ENCODE measurements at regions not wholly inside any gene's neighbourhood (a gene's known extent, or its start where the extent isn't known, plus 50 kb on each side); places are given as distances from the start of the nearest gene placed in this dataset.

DNA sequence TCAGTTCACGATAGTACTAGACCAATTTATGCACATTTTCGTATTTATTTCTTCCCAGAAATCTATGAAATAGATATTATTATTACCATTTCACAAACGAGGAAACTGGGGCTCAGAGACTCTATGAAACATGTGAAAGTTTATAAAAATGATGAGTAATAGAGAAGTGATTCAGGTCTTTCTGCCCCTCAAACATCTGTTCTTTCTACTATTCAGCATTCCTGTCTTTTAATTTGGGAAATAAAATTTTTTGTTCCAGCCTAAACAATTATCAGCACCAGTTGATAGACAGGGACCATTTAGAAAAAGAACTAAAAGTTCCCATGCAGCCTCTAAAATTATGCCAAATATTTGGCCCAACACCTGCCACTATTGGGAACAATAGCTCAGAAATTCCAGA is 585.1 kb downstream of the PTPRC start:
- no peak overlapping the region for H3K4ac ChIP-seq (ENCODE audit: low read length)
- H3K9ac ChIP-seq (ENCODE audit: low read depth, low read length, poor library complexity): no peak overlapping the region
- H3K18ac ChIP-seq (ENCODE audit: low read length): no peak overlapping the region
- no peak overlapping the region for H2AFZ ChIP-seq (ENCODE audit: low read length)
- H4K91ac ChIP-seq (ENCODE audit: low read depth, low read length, poor library complexity): no peak overlapping the region
- H2BK15ac ChIP-seq (ENCODE audit: low read length): no peak overlapping the region
- H3K14ac ChIP-seq (ENCODE audit: low read length): no peak overlapping the region
- no peaks in the 10 kb centered on the region for H3K79me1 ChIP-seq (ENCODE audit: low read depth, low read length)
- H3K9me3 ChIP-seq (replicated peaks in 1 of 2; ENCODE audit: control insufficient read depth in 2 of 2, insufficient read depth in 1 of 2, low read depth in 1 of 2, low read length in 2 of 2): no peaks in the 10 kb centered on the region
- H2BK120ac ChIP-seq (ENCODE audit: low read depth, low read length): no peak overlapping the region
- no peak overlapping the region for H3K4me2 ChIP-seq (ENCODE audit: insufficient read depth, low read length, poor library complexity, severe bottlenecking)
- H3K27me3 ChIP-seq (ENCODE audit: control insufficient read depth in 3 of 3, insufficient read depth in 3 of 3, low read depth in 1 of 3, low read length in 3 of 3): no peaks in the 10 kb centered on the region
- H2AK5ac ChIP-seq (ENCODE audit: low read depth, low read length): no peak overlapping the region
- no peak overlapping the region for H2BK5ac ChIP-seq (ENCODE audit: low read length)
- no CpG with 5 or more reads among the region's 3 CpGs for WGBS, 2 donors (ENCODE audit: extremely low coverage in 2 of 2, insufficient read length in 2 of 2, insufficient replicate concordance in 1 of 2)
- no peak overlapping the region for H3K4me3 ChIP-seq (ENCODE audit: low read length in 2 of 2)
- H2BK12ac ChIP-seq (ENCODE audit: low read length): no peak overlapping the region
- H3K4me1 ChIP-seq (ENCODE audit: control insufficient read depth in 2 of 2, insufficient read depth in 1 of 2, low read depth in 1 of 2, low read length in 2 of 2): peaks cover 0 to 20% of the 10 kb centered on the region in 2 donors
- H3K27ac ChIP-seq (replicated peaks; ENCODE audit: low read length): no peak overlapping the region
- DNase-seq (ENCODE audit: low spot score): no peak
- no peak overlapping the region for H3K23ac ChIP-seq (ENCODE audit: low read depth, low read length, poor library complexity)
- H3K36me3 ChIP-seq (replicated peaks in 1 of 2; ENCODE audit: control insufficient read depth in 2 of 2, insufficient read depth in 2 of 2, low read length in 2 of 2): no peaks in the 10 kb centered on the region
- no peak overlapping the region for H4K8ac ChIP-seq (ENCODE audit: low read depth, low read length)

- WGBS, 2 donors (ENCODE audit: extremely low coverage in 2 of 2, insufficient read length in 2 of 2, insufficient replicate concordance in 1 of 2): no CpG with 5 or more reads among the region's 2 CpGs
Measured at GRCh38 chr1:199226163-199226562, 587.3 kb downstream of the PTPRC start.

DNA sequence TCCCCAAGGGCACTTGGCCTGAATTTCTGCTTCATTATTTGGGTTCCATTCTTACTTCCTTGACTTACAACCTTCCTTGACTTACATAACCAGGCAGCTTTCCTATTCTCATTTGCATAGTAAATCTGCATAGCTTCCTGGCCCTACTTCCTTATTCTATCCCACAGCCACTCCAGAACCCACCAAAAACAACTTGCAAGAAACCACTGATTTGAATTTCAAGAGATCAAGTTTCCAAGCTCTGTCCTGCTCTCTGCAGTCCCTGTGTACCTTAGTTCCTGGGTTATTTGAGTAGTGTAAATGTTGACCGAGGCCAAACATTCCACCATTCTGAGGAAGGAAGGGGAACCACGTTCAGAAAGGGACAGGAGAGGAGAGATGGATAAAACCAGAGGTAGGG is 603.3 kb downstream of the PTPRC start:
- H3K4ac ChIP-seq (ENCODE audit: low read length): no peak overlapping the region
- no CpG with 5 or more reads among the region's 2 CpGs for WGBS, 2 donors (ENCODE audit: extremely low coverage in 2 of 2, insufficient read length in 2 of 2, insufficient replicate concordance in 1 of 2)
- DNase-seq (ENCODE audit: low spot score): no peak

More at GRCh38 chr1:199226163-199226562, 587.3 kb downstream of the PTPRC start:
- Histone ChIP-seq H3K79me1 (ENCODE audit: low read depth, low read length) (no peaks in the 10 kb centered on the region), H3K4me3 (ENCODE audit: low read length in 2 of 2) (no peak overlapping the region), H3K4me2 (ENCODE audit: insufficient read depth, low read length, poor library complexity, severe bottlenecking) (no peak overlapping the region), H2BK5ac (ENCODE audit: low read length) (no peak overlapping the region), H2AK5ac (ENCODE audit: low read depth, low read length) (no peak overlapping the region), H3K4me1 (ENCODE audit: control insufficient read depth in 2 of 2, insufficient read depth in 1 of 2, low read depth in 1 of 2, low read length in 2 of 2) (peaks cover 0 to 20% of the 10 kb centered on the region in 2 donors), H4K8ac (ENCODE audit: low read depth, low read length) (no peak overlapping the region), H4K91ac (ENCODE audit: low read depth, low read length, poor library complexity) (no peak overlapping the region), H3K18ac (ENCODE audit: low read length) (no peak overlapping the region), H3K14ac (ENCODE audit: low read length) (no peak overlapping the region), H2BK12ac (ENCODE audit: low read length) (no peak overlapping the region), H3K36me3 (replicated peaks in 1 of 2; ENCODE audit: control insufficient read depth in 2 of 2, insufficient read depth in 2 of 2, low read length in 2 of 2) (no peaks in the 10 kb centered on the region), H3K23ac (ENCODE audit: low read depth, low read length, poor library complexity) (no peak overlapping the region), H3K9ac (ENCODE audit: low read depth, low read length, poor library complexity) (no peak overlapping the region), H3K9me3 (replicated peaks in 1 of 2; ENCODE audit: control insufficient read depth in 2 of 2, insufficient read depth in 1 of 2, low read depth in 1 of 2, low read length in 2 of 2) (no peaks in the 10 kb centered on the region), H2BK15ac (ENCODE audit: low read length) (no peak overlapping the region), H2BK120ac (ENCODE audit: low read depth, low read length) (no peak overlapping the region), H3K27me3 (ENCODE audit: control insufficient read depth in 3 of 3, insufficient read depth in 3 of 3, low read depth in 1 of 3, low read length in 3 of 3) (no peaks in the 10 kb centered on the region), H3K4ac (ENCODE audit: low read length) (no peak overlapping the region), H2AFZ (ENCODE audit: low read length) (no peak overlapping the region), H3K27ac (replicated peaks; ENCODE audit: low read length) (no peak overlapping the region)
- no peak for DNase-seq (ENCODE audit: low spot score)

GRCh38 chr1:199242601-199243000 is 603.8 kb downstream of the PTPRC start:
- Histone ChIP-seq H3K18ac (ENCODE audit: low read length) (peak overlapping the region; percentile 32), H3K4ac (ENCODE audit: low read length) (no peak overlapping the region), H3K36me3 (replicated peaks in 1 of 2; ENCODE audit: control insufficient read depth in 2 of 2, insufficient read depth in 2 of 2, low read length in 2 of 2) (no peaks in the 10 kb centered on the region), H3K27ac (replicated peaks; ENCODE audit: low read length) (no peak overlapping the region), H3K4me3 (ENCODE audit: low read length in 2 of 2) (no peak overlapping the region), H3K4me1 (ENCODE audit: control insufficient read depth in 2 of 2, insufficient read depth in 1 of 2, low read depth in 1 of 2, low read length in 2 of 2) (peaks cover 0 to 2% of the 10 kb centered on the region in 2 donors), H3K4me2 (ENCODE audit: insufficient read depth, low read length, poor library complexity, severe bottlenecking) (no peak overlapping the region), H4K8ac (ENCODE audit: low read depth, low read length) (no peak overlapping the region), H3K9me3 (replicated peaks in 1 of 2; ENCODE audit: control insufficient read depth in 2 of 2, insufficient read depth in 1 of 2, low read depth in 1 of 2, low read length in 2 of 2) (no peaks in the 10 kb centered on the region), H3K27me3 (ENCODE audit: control insufficient read depth in 3 of 3, insufficient read depth in 3 of 3, low read depth in 1 of 3, low read length in 3 of 3) (no peaks in the 10 kb centered on the region), H3K79me1 (ENCODE audit: low read depth, low read length) (no peaks in the 10 kb centered on the region), H2BK12ac (ENCODE audit: low read length) (no peak overlapping the region), H4K91ac (ENCODE audit: low read depth, low read length, poor library complexity) (no peak overlapping the region), H2AFZ (ENCODE audit: low read length) (no peak overlapping the region), H2BK5ac (ENCODE audit: low read length) (no peak overlapping the region), H2AK5ac (ENCODE audit: low read depth, low read length) (no peak overlapping the region), H3K23ac (ENCODE audit: low read depth, low read length, poor library complexity) (no peak overlapping the region), H3K9ac (ENCODE audit: low read depth, low read length, poor library complexity) (no peak overlapping the region), H2BK15ac (ENCODE audit: low read length) (no peak overlapping the region), H2BK120ac (ENCODE audit: low read depth, low read length) (peak overlapping the region; percentile 55), H3K14ac (ENCODE audit: low read length) (no peak overlapping the region)
- no CpG with 5 or more reads among the region's 2 CpGs for WGBS, 2 donors (ENCODE audit: extremely low coverage in 2 of 2, insufficient read length in 2 of 2, insufficient replicate concordance in 1 of 2)
- DNase-seq (ENCODE audit: low spot score): no peak

More for the DNA sequence above, 603.3 kb downstream of the PTPRC start:
- no peak overlapping the region for H2AK5ac ChIP-seq (ENCODE audit: low read depth, low read length)
- H3K4me1 ChIP-seq (ENCODE audit: control insufficient read depth in 2 of 2, insufficient read depth in 1 of 2, low read depth in 1 of 2, low read length in 2 of 2): peaks cover 0 to 2% of the 10 kb centered on the region in 2 donors
- no peaks in the 10 kb centered on the region for H3K36me3 ChIP-seq (replicated peaks in 1 of 2; ENCODE audit: control insufficient read depth in 2 of 2, insufficient read depth in 2 of 2, low read length in 2 of 2)
- no peak overlapping the region for H3K27ac ChIP-seq (replicated peaks; ENCODE audit: low read length)
- H3K9ac ChIP-seq (ENCODE audit: low read depth, low read length, poor library complexity): no peak overlapping the region
- H2BK120ac ChIP-seq (ENCODE audit: low read depth, low read length): no peak overlapping the region
- H4K8ac ChIP-seq (ENCODE audit: low read depth, low read length): no peak overlapping the region
- no peak overlapping the region for H2BK15ac ChIP-seq (ENCODE audit: low read length)
- H2BK5ac ChIP-seq (ENCODE audit: low read length): no peak overlapping the region
- H2AFZ ChIP-seq (ENCODE audit: low read length): no peak overlapping the region
- no peak overlapping the region for H4K91ac ChIP-seq (ENCODE audit: low read depth, low read length, poor library complexity)
- no peaks in the 10 kb centered on the region for H3K9me3 ChIP-seq (replicated peaks in 1 of 2; ENCODE audit: control insufficient read depth in 2 of 2, insufficient read depth in 1 of 2, low read depth in 1 of 2, low read length in 2 of 2)
- H3K23ac ChIP-seq (ENCODE audit: low read depth, low read length, poor library complexity): no peak overlapping the region
- H3K4me3 ChIP-seq (ENCODE audit: low read length in 2 of 2): no peak overlapping the region
- no peak overlapping the region for H3K4me2 ChIP-seq (ENCODE audit: insufficient read depth, low read length, poor library complexity, severe bottlenecking)
- no peak overlapping the region for H3K14ac ChIP-seq (ENCODE audit: low read length)
- no peak overlapping the region for H3K18ac ChIP-seq (ENCODE audit: low read length)
- no peak overlapping the region for H2BK12ac ChIP-seq (ENCODE audit: low read length)
- no peaks in the 10 kb centered on the region for H3K27me3 ChIP-seq (ENCODE audit: control insufficient read depth in 3 of 3, insufficient read depth in 3 of 3, low read depth in 1 of 3, low read length in 3 of 3)
- no peaks in the 10 kb centered on the region for H3K79me1 ChIP-seq (ENCODE audit: low read depth, low read length)
